Trophoblast cell (in vitro differentiated cells and primary cell): ENCODE measurements at regions not wholly inside any gene's neighbourhood (a gene's known extent, or its start where the extent isn't known, plus 50 kb on each side); places are given as distances from the start of the nearest gene placed in this dataset.

Experiments used
- DNase-seq, 2 donors: peaks; one replicate each; pipeline ENCODE4 v3.0.0-alpha.2; 2016
- H2AFZ ChIP-seq: 2 replicates; pipeline ENCODE4 v1.6.1; 2013; ENCODE audit warnings: low read length, moderate library complexity, mild to moderate bottlenecking; ENCODE audit not compliant: insufficient read depth, poor library complexity
- H2AK5ac ChIP-seq: 2 replicates; pipeline ENCODE4 v1.6.1; 2013; ENCODE audit warnings: mild to moderate bottlenecking, low read length
- H2BK120ac ChIP-seq: 2 replicates; pipeline ENCODE4 v1.6.1; 2013; ENCODE audit warnings: low read length, mild to moderate bottlenecking, moderate library complexity; ENCODE audit not compliant: insufficient read depth, poor library complexity
- H2BK12ac ChIP-seq: 2 replicates; pipeline ENCODE4 v1.6.1; 2013; ENCODE audit warnings: mild to moderate bottlenecking, low read length, moderate library complexity
- H2BK5ac ChIP-seq: 2 replicates; pipeline ENCODE4 v1.6.1; 2013; ENCODE audit warnings: low read length, low read depth, moderate library complexity, mild to moderate bottlenecking; ENCODE audit not compliant: poor library complexity
- H3K14ac ChIP-seq: 2 replicates; pipeline ENCODE4 v1.6.1; 2013; ENCODE audit warnings: mild to moderate bottlenecking, low read length
- H3K18ac ChIP-seq: 2 replicates; pipeline ENCODE4 v1.6.1; 2013; ENCODE audit warnings: mild to moderate bottlenecking, low read length
- H3K23ac ChIP-seq: 2 replicates; pipeline ENCODE4 v1.6.1; 2013; ENCODE audit warnings: low read length
- H3K27ac ChIP-seq: 2 replicates; pipeline ENCODE4 v1.5.1; 2013; ENCODE audit warnings: low read depth, mild to moderate bottlenecking, inconsistent platforms, low read length, moderate library complexity
- H3K27me3 ChIP-seq: 2 replicates; pipeline ENCODE4 v1.6.1; 2013; ENCODE audit warnings: inconsistent platforms, mild to moderate bottlenecking, low read length, moderate library complexity; ENCODE audit not compliant: insufficient read depth
- H3K36me3 ChIP-seq, 2 experiments: 1 replicate in 1 of 2; 2 replicates in 1 of 2; pipeline ENCODE4 v1.6.1; 2013; ENCODE audit warnings: low read length in 2 of 2, mild to moderate bottlenecking in 2 of 2, moderate library complexity in 1 of 2; ENCODE audit not compliant: insufficient read depth in 2 of 2, control insufficient read depth in 1 of 2
- H3K4ac ChIP-seq: 2 replicates; pipeline ENCODE4 v1.6.1; 2013; ENCODE audit warnings: low read depth, mild to moderate bottlenecking, low read length, moderate library complexity
- H3K4me1 ChIP-seq, 2 experiments: 1 replicate in 1 of 2; 2 replicates in 1 of 2; pipeline ENCODE4 v1.6.1; 2013; ENCODE audit warnings: low read length in 2 of 2, mild to moderate bottlenecking in 2 of 2, moderate library complexity in 1 of 2; ENCODE audit not compliant: insufficient read depth in 2 of 2, control insufficient read depth in 1 of 2
- H3K4me2 ChIP-seq: 2 replicates; pipeline ENCODE4 v1.6.1; 2013; ENCODE audit warnings: inconsistent platforms, mild to moderate bottlenecking, low read length, moderate library complexity
- H3K4me3 ChIP-seq: 2 replicates; pipeline ENCODE4 v1.5.1; 2013; ENCODE audit warnings: mild to moderate bottlenecking, low read depth, low read length, inconsistent platforms
- H3K79me1 ChIP-seq: one replicate; pipeline ENCODE4 v1.6.1; 2013; ENCODE audit warnings: low read length
- H3K79me2 ChIP-seq: 2 replicates; pipeline ENCODE4 v1.6.1; 2013; ENCODE audit warnings: low read length, mild to moderate bottlenecking; ENCODE audit not compliant: control insufficient read depth, insufficient read depth, poor library complexity
- H3K9ac ChIP-seq: 2 replicates; pipeline ENCODE4 v1.6.1; 2013; ENCODE audit warnings: mild to moderate bottlenecking, low read length
- H3K9me3 ChIP-seq: 2 replicates; pipeline ENCODE4 v1.6.1; 2013; ENCODE audit warnings: low read depth, mild to moderate bottlenecking, control low read depth, inconsistent platforms, low read length; ENCODE audit not compliant: insufficient read depth
- H4K12ac ChIP-seq: 2 replicates; pipeline ENCODE4 v1.6.1; 2013; ENCODE audit warnings: low read depth, mild to moderate bottlenecking, low read length, moderate library complexity
- H4K8ac ChIP-seq: 2 replicates; pipeline ENCODE4 v1.6.1; 2013; ENCODE audit warnings: low read depth, mild to moderate bottlenecking, low read length, moderate library complexity
- H4K91ac ChIP-seq: one replicate; pipeline ENCODE4 v1.6.1; 2013; ENCODE audit warnings: low read depth, mild to moderate bottlenecking, low read length, moderate library complexity
- WGBS: extraction: QIAGEN DNeasy Blood & Tissue Kit; methylation state at CpG from one replicate; pipeline ENCODE4 v1.1.7; 2013; ENCODE audit warnings: missing lambda C conversion rate; ENCODE audit not compliant: insufficient read length, insufficient coverage; ENCODE audit errors: extremely low coverage; 5-methylcytosine and 5-hydroxymethylcytosine counted together

GRCh38 chr11:96607864-96608558 is 218.2 kb downstream of the JRKL start:
- no peaks in the 10 kb centered on the region for H3K79me1 ChIP-seq
- H3K27me3 ChIP-seq, result no peaks in the 10 kb centered on the region
- H3K18ac ChIP-seq, result no peak overlapping the region
- H4K12ac ChIP-seq, result no peak overlapping the region
- H2AFZ ChIP-seq, result no peak overlapping the region
- H3K36me3 ChIP-seq, result no peaks in the 10 kb centered on the region
- H3K4ac ChIP-seq, result no peak overlapping the region
- H3K27ac ChIP-seq, result no peak overlapping the region
- no peak overlapping the region for H4K91ac ChIP-seq
- no peak overlapping the region for H4K8ac ChIP-seq
- WGBS, result no CpG with 5 or more reads among the region's 4 CpGs
- H3K23ac ChIP-seq, result no peak overlapping the region
- H2BK120ac ChIP-seq, result no peak overlapping the region
- H3K79me2 ChIP-seq, result no peaks in the 10 kb centered on the region
- no peak overlapping the region for H3K9ac ChIP-seq
- H3K14ac ChIP-seq, result no peak overlapping the region
- H3K4me3 ChIP-seq, result no peak overlapping the region
- H3K9me3 ChIP-seq, result no peaks in the 10 kb centered on the region
- H3K4me1 ChIP-seq, result no peaks in the 10 kb centered on the region
- H2BK12ac ChIP-seq, result no peak overlapping the region
- H2BK5ac ChIP-seq, result no peak overlapping the region
- no peak for DNase-seq
- no peak overlapping the region for H3K4me2 ChIP-seq
- H2AK5ac ChIP-seq, result no peak overlapping the region

- no peak overlapping the region for H2AK5ac ChIP-seq
- H4K91ac ChIP-seq, result no peak overlapping the region
- H4K8ac ChIP-seq, result no peak overlapping the region
- no peak overlapping the region for H3K27ac ChIP-seq
- H3K36me3 ChIP-seq, result no peaks in the 10 kb centered on the region
- no peaks in the 10 kb centered on the region for H3K27me3 ChIP-seq
- no peak for DNase-seq
- H4K12ac ChIP-seq, result no peak overlapping the region
- H3K18ac ChIP-seq, result no peak overlapping the region
- no peak overlapping the region for H3K4me2 ChIP-seq
- no peaks in the 10 kb centered on the region for H3K4me1 ChIP-seq
- no peak overlapping the region for H3K4ac ChIP-seq
- H2AFZ ChIP-seq, result no peak overlapping the region
- no peak overlapping the region for H2BK12ac ChIP-seq
- no peaks in the 10 kb centered on the region for H3K9me3 ChIP-seq
- H3K9ac ChIP-seq, result no peak overlapping the region
- no peak overlapping the region for H3K14ac ChIP-seq
- H2BK120ac ChIP-seq, result no peak overlapping the region
- H3K79me2 ChIP-seq, result no peaks in the 10 kb centered on the region
- no peak overlapping the region for H3K4me3 ChIP-seq
- no CpG with 5 or more reads among the region's 4 CpGs for whole genome bisulfite sequencing
- H3K79me1 ChIP-seq, result no peaks in the 10 kb centered on the region
- H3K23ac ChIP-seq, result no peak overlapping the region
- H2BK5ac ChIP-seq, result no peak overlapping the region
Measured at GRCh38 chr11:96614101-96614500, 224.3 kb downstream of the JRKL start.

- Histone ChIP-seq H4K91ac (no peak overlapping the region), H3K27ac (no peak overlapping the region), H3K36me3 (no peaks in the 10 kb centered on the region), H3K9ac (no peak overlapping the region), H4K8ac (no peak overlapping the region), H2BK5ac (no peak overlapping the region), H2AK5ac (no peak overlapping the region), H2BK120ac (no peak overlapping the region), H3K9me3 (no peaks in the 10 kb centered on the region), H3K14ac (no peak overlapping the region), H3K4me2 (no peak overlapping the region), H3K4me3 (no peak overlapping the region), H3K4ac (no peak overlapping the region), H3K23ac (no peak overlapping the region), H3K79me1 (no peaks in the 10 kb centered on the region), H2BK12ac (no peak overlapping the region), H3K79me2 (no peaks in the 10 kb centered on the region), H2AFZ (no peak overlapping the region), H3K27me3 (no peaks in the 10 kb centered on the region), H4K12ac (no peak overlapping the region), H3K4me1 (no peaks in the 10 kb centered on the region), H3K18ac (no peak overlapping the region)
- DNase-seq, result no peak
- no CpG with 5 or more reads among the region's 4 CpGs for WGBS
Measured at GRCh38 chr11:96614846-96615245, 225.0 kb downstream of the JRKL start.

- Histone ChIP-seq H3K4me1 (no peaks in the 10 kb centered on the region), H3K79me1 (no peaks in the 10 kb centered on the region), H3K23ac (no peak overlapping the region), H3K14ac (no peak overlapping the region), H3K18ac (no peak overlapping the region), H3K4me3 (no peak overlapping the region), H3K27me3 (no peaks in the 10 kb centered on the region), H3K36me3 (no peaks in the 10 kb centered on the region), H4K12ac (no peak overlapping the region), H3K4me2 (no peak overlapping the region), H2BK5ac (no peak overlapping the region), H2BK120ac (no peak overlapping the region), H3K4ac (no peak overlapping the region), H3K9me3 (no peaks in the 10 kb centered on the region), H3K79me2 (no peaks in the 10 kb centered on the region), H4K91ac (no peak overlapping the region), H2BK12ac (no peak overlapping the region), H4K8ac (no peak overlapping the region), H3K9ac (no peak overlapping the region), H2AFZ (no peak overlapping the region), H2AK5ac (no peak overlapping the region), H3K27ac (no peak overlapping the region)
- WGBS, result no CpG with 5 or more reads among the region's 1 CpG
- no peak for DNase-seq
Measured at GRCh38 chr11:96620464-96621044, 230.7 kb downstream of the JRKL start.
